ENCODE measurements at regions not wholly inside any gene's neighbourhood (a gene's known extent, or its start where the extent isn't known, plus 50 kb on each side); places are given as distances from the start of the nearest gene placed in this dataset.
"Not testable (repeated sequence)": the region's sequence is repeated elsewhere in the genome, so short reads cannot be mapped to it uniquely, and the experiment has no call there.

- no peak for DNase-seq (ENCODE audit: extremely low read depth, low read depth, low spot score)
Measured at GRCh38 chr5:168070761-168071160, 220.7 kb upstream of the WWC1 start.

- no peak for DNase-seq (ENCODE audit: extremely low read depth, low read depth, low spot score)
Measured at GRCh38 chr5:168072665-168073064, 218.8 kb upstream of the WWC1 start.

DNA sequence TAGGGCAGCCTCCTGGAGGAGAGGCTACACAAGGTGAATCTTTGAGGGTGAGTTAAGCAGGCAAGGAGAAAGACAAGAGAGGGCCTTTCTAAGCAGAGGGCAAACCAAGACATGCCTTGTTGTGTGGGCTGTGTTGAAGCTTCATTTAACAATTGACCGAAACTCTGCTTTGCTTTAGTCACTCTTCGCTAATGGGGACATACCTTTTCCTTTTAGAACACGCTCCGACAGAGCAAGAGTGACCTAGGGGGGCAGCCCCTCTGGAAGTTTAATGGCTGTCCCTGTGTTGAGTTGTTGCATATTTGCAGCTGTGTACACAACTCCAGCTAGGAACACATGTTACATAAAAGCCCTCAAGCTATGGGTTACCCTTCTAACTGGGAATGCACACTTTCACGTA is 218.1 kb upstream of the WWC1 start:
- DNase-seq (ENCODE audit: extremely low read depth, low read depth, low spot score) = no peak

- no peak for DNase-seq (ENCODE audit: extremely low read depth, low read depth, low spot score)
Measured at GRCh38 chr5:168073991-168074800, 217.2 kb upstream of the WWC1 start.

DNA sequence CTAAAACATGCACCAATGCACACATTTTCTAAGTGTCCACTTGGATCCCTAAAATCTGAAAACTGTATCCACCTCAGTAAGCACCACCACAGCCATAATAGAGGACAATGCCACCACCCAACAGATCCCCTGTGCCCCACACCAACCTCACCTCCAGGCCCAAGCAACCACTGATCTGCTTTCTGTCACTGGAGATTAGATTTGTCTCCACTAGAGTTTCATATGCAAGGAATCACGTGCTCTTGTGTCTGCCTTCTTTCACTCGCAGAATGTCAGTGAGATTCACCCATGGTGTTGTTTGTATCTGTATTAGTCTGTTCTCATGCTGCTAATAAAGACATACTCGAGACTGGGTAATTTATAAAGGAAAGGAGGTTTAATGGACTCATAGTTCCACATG is 216.1 kb upstream of the WWC1 start:
- DNase-seq (ENCODE audit: extremely low read depth, low read depth, low spot score) = no peak

DNA sequence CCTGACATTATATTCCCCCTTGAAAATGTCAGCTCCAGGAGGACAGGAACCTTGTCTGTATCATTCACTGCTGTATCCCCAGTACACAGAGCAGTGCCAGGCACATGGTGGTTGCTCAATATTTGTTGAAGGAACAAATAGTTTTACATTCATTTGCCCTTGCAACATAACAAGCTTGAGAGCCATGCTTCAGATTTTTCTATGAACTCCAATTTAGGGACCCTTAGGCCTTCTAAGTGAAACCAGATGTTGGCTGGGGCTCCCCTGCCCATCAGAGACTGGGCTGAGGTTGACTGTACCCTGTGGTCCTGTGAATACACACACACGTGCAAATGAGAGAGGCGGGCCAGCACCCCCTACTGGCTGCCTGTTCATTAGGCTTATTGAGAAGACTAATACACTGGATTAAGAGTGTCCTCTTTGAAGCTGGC is 214.9 kb upstream of the WWC1 start:
- no peak for DNase-seq (ENCODE audit: extremely low read depth, low read depth, low spot score)

DNA sequence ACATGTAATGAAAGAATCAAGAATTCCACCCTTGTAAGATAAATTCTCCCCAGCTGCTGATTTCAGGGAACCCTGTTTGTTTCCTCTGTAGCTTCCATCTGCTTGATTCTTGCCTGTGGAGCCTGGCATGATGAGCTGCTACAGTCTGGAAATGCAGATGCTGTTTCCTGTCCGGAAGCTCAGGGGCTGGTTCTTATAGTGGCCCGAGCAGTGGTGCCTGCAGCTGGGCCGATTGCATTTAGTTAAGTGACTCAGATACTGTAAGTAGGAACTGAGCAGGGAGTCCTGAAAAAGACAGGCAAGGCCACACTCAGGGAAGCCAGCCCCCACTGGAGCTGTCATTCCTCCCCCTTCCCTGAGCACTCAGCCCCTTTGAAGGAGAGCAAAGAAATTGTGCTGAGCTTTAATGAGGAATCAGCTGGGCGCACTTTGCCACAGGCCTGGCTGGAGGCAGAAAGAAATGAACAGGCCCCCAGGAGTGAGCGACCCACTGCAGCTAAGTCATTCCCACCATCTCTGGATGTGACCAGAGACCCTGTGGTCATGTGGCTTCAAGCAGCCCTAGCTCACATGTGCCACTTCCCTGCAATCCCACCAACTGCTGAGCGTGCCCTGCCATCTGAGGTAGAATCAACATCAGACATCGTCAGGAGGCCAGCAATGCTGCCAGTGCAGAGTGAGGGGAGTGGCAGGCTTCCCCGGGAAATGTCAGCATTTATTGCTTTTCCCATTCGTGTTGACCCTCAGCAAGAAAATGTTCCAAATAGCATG is 206.0 kb upstream of the WWC1 start:
- DNase-seq (ENCODE audit: extremely low read depth, low read depth, low spot score) = no peak

DNA sequence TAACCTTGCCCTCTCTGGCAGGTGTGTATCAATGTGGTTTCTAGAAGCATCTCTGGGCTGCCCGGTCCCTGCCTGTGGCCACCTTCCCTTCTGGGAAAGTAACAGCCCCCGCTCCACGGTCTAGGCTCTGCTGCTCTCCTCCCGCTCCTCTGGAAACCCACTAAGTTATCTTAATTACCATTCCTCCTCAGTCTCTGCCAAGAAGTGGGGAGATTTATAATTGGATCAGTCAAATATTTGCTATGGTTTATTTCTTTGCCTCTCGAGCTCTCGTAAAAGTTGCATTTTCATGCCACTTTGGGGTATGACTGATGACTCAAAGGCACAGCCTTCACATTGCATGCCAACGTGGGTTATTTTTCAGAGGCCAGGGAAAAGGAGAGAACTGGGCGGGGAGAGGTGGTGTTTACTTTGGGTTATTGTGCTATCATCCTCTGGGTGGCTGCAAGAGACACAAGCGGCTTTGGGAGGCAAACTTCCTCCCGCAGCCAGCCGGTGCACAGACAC is 205.3 kb upstream of the WWC1 start:
- no peak for DNase-seq (ENCODE audit: extremely low read depth, low read depth, low spot score)

- DNase-seq (ENCODE audit: extremely low read depth, low read depth, low spot score) = no peak
Measured at GRCh38 chr5:168086746-168087145, 204.7 kb upstream of the WWC1 start.

- no peak for DNase-seq (ENCODE audit: extremely low read depth, low read depth, low spot score)
Measured at GRCh38 chr5:168088410-168089173, 202.9 kb upstream of the WWC1 start.

- DNase-seq (ENCODE audit: extremely low read depth, low read depth, low spot score) = no peak
Measured at GRCh38 chr5:168089201-168089887, 202.1 kb upstream of the WWC1 start.

DNA sequence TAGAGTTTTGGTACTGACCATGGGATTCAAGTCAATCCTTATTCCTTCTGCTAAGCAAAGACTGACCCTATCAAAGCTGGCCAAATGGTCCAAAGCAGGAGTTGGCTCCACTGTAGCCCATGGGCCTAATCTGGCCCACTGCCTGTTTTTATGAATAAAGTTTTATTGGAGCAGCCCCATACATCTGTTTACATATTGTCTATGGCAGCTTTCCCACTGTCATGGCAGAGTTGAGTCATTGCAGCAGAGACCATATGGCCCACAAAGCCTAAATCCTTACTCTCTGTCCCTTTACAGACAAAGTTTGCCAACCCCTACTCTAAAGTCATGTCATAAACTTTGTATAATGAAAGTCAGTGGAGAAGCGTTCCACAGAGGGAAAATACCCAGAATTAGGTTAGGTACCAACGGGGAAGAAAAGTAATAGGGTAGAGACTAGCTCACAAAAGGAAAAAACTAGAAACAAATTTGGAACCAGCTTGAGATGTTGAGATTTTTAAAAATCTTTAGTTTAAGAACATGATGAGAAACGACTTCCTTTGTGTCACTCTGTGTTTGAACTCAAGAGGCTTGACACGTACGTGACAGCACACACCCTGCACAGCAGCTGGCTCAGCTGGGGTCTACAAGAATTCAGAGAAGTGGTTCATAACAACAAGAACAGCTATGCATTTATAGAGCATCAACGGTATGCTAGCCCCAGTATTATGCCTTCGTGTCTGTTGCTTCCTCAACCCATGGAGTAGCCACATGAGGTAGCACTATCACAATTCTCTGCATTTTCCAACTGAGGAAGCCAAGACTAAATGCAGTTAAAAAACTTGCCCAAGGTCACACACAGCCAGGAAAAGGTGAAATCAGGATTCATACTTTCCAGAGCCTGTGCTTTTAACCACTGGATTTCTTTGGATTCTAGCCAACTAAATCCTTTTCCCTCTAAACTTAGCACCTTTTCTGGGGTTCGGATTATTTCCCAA is 198.9 kb upstream of the WWC1 start:
- DNase-seq (ENCODE audit: extremely low read depth, low read depth, low spot score) = no peak

DNA sequence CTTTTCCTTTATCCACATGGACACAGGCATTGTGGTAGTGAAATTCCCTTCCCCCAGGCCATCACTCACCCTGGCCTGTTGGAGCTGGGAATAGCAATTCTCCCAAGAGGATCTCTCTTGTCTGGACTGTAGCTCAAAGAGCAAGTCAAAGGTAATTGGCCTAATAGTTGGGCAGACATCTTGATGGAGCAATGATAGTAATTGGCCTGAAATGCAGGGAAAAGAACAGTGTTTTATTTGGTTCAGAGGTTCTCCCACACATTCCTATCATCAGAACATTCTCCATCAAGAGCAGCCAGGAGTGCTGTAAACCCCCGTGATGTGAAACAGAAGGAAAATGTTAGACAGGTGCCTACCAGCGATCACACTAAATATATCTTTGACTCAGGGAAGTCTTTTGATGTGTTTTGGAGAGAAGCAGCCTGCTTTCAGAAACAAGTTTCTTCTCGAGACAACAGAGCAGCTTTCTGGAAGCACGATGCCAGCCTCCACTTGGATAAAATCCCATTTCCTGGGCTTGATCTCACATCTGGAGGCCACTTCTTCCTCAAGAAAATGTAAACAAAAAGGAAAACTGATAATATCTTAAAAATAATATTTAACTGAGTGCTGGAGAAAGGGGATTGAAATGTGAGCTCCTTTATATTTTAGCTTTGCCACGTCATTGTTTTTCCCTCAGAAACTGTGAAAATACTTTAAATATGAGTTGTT is 198.1 kb upstream of the WWC1 start:
- DNase-seq (ENCODE audit: extremely low read depth, low read depth, low spot score) = no peak

DNA sequence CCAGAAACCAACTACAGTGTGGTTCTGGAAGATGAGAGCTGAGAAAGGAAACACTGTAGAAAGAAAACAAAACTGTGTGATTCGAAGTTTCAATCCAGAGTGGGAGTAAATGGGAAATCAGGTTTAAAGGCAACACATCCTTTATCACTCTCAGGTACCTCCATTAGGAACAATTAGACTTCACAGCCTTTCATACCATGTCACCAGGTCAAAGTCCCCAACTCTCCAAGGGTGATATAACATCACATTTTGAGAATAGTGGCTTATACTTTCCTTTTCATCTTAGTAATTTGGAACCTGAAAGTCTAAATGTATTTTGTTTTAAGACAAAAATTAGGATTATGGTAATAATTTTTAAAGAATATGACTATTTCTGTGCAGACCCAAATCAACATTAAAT is 194.9 kb upstream of the WWC1 start:
- DNase-seq (ENCODE audit: extremely low read depth, low read depth, low spot score) = no peak

DNA sequence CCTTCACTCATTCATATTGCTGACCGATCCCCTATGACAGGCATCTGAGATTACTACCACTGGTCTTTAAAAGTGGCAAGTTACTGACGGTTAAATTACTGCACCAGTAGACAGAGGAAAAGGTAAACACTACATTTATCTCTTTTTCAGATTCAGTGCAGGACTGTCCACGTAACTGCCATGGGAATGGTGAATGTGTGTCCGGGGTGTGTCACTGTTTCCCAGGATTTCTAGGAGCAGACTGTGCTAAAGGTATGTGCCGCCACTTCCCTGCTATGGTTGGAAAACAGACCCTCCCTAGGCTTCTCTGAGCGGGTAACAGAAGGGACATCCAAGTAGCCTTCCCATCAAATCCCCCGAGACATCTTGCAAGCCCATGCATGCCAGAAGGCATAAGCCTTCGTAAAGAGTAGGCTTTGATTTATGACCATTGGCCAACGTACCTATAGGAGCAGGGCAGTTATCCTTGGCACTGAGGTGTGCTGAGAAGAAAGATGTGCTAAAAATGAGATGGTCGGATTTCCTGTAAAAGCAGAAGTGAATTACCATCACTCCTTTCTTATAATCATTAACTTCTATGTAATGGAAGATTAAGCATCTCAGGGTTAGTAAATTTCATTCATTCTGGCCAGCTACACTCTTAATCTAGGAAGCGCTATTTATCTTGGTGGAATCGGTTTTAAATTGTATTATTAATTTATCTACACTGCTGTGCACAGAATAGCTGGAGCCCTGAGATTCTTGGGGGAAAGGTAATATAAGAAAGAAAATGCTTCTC is 193.4 kb upstream of the WWC1 start:
- no peak for DNase-seq (ENCODE audit: extremely low read depth, low read depth, low spot score)

GRCh38 chr5:168101352-168101751 is 190.1 kb upstream of the WWC1 start:
- DNase-seq (ENCODE audit: extremely low read depth, low read depth, low spot score) = no peak

GRCh38 chr5:168103018-168103417 is 188.4 kb upstream of the WWC1 start:
- DNase-seq (ENCODE audit: extremely low read depth, low read depth, low spot score) = not testable (repeated sequence)

GRCh38 chr5:168104350-168104749 is 187.1 kb upstream of the WWC1 start:
- no peak for DNase-seq (ENCODE audit: extremely low read depth, low read depth, low spot score)
